ENCODE measurements at regions not wholly inside any gene's neighbourhood (a gene's known extent, or its start where the extent isn't known, plus 50 kb on each side); places are given as distances from the start of the nearest gene placed in this dataset.

DNA sequence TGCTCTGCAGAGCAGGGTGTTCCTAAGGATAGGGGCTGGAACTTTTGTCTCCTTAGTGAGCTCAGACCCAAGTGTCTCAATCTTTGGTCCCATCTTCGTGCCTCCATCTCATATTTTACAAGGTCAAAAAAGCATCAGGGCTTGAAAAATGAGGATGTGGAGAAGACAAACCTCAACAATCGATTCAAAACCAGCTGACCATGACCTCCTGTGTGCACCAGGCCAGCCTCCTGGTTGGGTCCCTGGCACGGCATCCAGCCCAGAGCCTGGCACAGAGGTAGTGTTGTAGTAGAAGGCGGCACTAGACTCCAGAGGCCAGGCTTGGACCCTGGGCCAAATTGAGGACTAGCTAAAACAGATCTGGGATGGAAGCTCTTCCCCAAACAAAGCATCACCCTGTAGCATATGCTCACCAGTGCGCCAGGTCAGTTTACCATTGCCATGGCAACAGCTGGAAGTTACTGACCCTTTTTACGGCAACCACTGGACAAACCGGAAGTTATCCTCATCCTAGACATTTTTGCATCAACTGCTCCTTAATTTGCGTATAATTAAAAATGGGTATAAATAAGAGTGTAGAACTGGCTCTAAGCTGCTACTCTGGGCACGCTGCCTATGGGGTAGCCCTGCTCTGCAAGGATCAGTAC is 69.3 kb upstream of the BLCAP start:
- no peak for DNase-seq

DNA sequence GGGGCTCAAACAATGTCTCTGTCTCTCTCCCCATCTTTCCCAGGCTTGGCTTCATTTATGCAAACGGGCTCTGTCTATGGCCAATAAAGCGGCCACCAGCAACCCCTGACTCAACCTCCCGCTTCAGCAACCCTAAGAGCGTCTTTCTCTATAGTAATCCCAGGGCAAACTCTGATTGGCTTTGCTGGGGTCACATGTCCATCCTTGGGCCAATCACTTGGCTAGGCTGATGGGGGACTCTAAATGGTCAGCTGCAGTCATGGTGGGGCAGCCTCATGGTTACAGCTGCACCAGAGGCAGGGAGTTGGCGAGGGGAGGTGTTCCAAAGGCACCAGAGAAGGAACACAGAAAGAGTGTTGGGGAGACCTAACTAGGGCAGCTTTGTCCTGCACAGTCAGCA is 68.5 kb upstream of the BLCAP start:
- DNase-seq = no peak

DNA sequence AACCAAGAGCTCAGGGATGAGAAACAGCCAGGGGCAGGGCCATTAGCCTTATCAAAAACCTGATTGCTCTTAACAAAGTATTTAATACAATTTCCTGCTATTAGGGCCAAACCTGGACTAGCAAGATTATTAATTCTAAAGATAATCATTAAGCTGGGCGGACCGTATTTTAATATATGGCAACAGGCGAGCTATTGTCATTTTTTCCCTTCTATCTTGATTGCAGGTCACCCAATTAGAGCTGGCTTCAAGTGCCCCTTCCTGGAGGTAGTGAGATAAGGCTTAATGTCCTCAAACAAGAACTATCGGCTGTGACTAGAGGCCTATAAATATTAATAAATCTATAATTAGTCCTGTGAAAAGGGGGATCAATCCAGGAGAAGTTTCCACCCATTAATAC is 66.0 kb upstream of the BLCAP start:
- DNase-seq = no peak

DNA sequence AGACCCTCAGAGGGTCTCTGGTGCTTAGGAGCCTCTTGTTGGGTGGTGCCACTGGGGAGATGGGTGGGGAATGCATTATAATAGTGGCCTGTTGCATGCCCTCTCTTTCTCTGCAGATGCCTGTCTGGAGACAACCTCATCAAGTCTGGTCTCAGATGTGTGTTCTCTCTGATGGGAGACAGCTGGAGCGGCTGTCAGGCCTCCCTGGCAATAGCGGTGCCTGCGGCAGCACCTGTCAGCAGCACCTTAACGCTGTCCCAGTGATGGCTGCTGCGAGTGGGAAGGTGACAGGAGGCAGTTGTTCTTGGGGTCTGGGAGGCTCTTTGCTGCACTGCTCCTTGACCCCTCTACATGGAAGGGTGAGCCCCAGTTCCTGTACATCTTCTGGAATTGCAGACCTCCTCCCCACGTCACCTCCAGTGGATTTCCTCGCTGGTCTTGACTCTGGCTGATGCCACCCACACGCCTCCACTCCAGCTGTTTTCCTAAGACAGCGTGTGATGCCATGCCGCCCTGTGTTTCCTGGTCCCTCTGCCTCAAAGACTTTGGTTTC is 63.3 kb upstream of the BLCAP start:
- DNase-seq = no peak

DNA sequence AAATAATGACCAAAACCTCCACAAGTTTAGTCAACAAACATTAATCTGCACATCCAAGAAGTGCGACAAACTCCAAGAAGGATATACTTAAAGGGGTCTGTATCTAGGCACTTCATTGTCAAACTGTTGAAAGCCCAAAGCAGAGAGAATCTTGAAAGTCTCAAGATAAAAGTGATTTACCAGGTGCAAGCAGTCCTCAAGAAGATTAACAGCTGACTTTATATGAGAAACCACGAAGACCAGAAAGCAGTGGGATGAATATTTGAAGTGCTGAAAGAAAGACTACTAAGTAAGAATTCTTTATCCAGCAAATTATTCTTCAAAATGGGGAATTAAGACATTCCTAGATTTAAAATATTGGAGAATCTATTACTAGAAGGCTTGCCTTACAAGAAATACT is 58.4 kb upstream of the BLCAP start:
- DNase-seq = no peak

DNA sequence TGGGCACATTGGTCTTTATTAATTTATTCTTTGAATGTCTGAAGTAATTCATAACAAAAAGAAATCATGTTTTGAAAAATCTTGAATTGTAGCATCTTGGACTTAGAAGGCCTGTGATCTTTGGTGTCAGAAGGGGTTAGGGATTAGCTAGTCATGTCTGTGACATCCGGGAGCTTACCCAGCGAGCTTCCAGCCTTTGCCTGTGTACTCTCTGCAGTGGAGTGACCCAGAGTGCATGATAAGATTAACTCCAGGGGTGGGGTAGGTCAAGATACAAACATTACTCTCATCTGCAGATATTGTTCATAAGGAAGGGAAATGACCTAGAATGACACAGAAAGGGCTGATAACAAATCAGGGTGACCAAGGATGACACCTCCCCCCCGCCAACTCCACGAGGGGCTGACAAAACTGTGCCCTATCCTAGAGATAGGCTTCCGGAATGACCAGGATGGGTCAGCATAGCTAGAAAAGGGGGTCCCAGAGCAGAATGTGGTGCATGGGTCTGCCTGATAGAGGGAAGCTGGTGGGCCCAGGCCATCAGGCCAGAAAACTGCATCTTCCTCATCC is 56.6 kb upstream of the BLCAP start:
- DNase-seq = no peak

DNA sequence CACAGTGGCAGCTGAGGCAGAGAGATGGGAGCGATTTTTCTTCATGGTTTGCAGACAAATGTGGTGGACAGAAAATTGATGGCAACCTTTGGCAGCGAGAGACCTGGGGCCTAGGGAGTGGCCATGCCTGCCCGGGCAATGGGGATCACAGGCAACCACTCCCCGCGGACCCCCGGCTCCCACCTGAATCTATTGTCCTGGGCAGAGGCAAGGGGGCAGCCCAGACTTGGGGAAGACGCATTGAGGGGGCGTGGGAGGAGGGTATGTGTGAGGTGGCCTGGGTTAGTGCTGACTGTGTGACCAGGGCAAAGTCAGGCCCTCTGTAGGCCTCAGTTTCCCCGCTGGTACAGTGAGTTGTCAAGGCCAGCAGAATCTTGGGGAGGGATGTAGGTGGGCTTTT is 53.6 kb upstream of the BLCAP start:
- no peak for DNase-seq

DNA sequence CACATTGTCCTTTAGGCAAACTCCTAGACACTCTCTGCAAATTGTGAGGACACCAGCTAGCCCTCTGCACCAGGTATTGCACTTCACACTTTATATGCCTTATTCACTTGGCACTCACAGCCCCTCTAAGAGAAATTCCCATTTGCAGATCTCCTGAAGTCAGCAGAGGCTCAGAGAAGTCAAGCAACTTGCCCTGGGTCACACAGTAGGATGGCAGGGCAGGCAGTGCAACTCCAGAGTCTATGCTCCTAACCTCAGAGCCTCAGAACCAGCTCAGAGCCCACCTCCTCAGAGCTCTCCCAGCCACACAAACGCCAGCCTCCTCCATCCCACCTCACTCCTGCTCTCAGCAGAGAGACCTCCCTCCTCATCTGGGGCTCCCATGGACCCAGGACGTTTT is 52.4 kb upstream of the BLCAP start:
- no peak for DNase-seq

DNA sequence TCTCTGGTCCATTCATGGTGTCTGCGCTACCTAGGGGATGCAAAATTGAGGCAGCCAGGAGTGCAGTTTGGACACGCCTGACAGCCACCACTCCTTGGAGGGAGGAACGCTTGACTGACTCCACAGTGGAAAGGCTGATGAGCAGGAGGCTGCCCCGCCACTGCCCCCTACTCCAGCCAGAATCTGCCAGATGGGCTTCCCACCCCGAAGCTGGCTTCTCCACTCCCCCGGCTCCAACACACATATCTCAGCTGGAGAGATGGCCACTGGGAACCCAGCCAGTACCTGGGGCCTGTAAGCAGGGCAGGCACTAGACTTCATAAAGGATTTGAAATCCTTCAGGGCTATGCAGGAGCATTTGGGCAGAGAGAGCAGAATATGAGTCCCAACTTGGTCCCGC is 51.4 kb upstream of the BLCAP start:
- DNase-seq = no peak

DNA sequence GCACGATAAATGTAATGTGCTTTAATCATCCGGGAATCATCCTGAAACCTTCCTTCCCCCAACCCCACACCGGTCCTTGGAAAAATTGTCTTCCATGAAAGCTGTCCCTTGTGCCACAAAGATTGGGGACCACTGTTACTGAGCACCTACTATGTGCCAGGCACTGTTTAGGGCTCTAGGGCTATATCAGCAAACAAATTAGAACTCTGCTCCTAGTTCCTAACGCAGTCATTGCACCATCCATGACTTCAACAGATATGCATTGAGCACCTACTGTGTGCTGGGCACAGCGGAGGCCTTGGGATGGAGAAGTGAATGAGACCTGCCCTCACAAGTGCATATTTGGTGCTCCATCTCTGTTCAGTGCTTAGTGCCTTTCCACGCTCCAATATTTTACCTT is 50.3 kb upstream of the BLCAP start:
- no peak for DNase-seq
